CD4-positive, alpha-beta T cell treated with Interleukin-1 beta for 1 hour (primary cell): ENCODE measurements at regions not wholly inside any gene's neighbourhood (a gene's known extent, or its start where the extent isn't known, plus 50 kb on each side); places are given as distances from the start of the nearest gene placed in this dataset.
A peak's percentile ranks its signal among the peaks of the same experiment; 100 is the strongest.
"Not testable (repeated sequence)": the region's sequence is repeated elsewhere in the genome, so short reads cannot be mapped to it uniquely, and the experiment has no call there.

ENCODE experiments used
- DNase-seq, 2 donors: peaks; one replicate each; pipeline ENCODE4 v3.0.0-alpha.2; 2020 to 2022

GRCh38 chr14:25303934-25304333, 254.0 kb upstream of the STXBP6 start:
- no peak for DNase-seq

GRCh38 chr14:25298238-25298637, 248.3 kb upstream of the STXBP6 start:
- no peak for DNase-seq

GRCh38 chr14:25290154-25290553, 240.2 kb upstream of the STXBP6 start:
- not testable (repeated sequence) for DNase-seq

GRCh38 chr14:25274529-25274928, 224.6 kb upstream of the STXBP6 start:
- DNase-seq: no peak

- no peak for DNase-seq
Observed at GRCh38 chr14:25267186-25267585, 217.2 kb upstream of the STXBP6 start.

- no peak for DNase-seq
Observed at GRCh38 chr14:25259470-25259869, 209.5 kb upstream of the STXBP6 start.

- no peak for DNase-seq
Observed at GRCh38 chr14:25252793-25253192, 202.8 kb upstream of the STXBP6 start.

- DNase-seq: no peak
Observed at GRCh38 chr14:25250516-25250915, 200.6 kb upstream of the STXBP6 start.

- no peak for DNase-seq
Observed at GRCh38 chr14:25247609-25248008, 197.7 kb upstream of the STXBP6 start.

GRCh38 chr14:25246751-25247150, 196.8 kb upstream of the STXBP6 start:
- no peak for DNase-seq

- no peak for DNase-seq
Observed at GRCh38 chr14:25239170-25239569, 189.2 kb upstream of the STXBP6 start.

- no peak for DNase-seq
Observed at GRCh38 chr14:25237845-25238244, 187.9 kb upstream of the STXBP6 start.

- DNase-seq: no peak
Observed at GRCh38 chr14:25233613-25234012, 183.7 kb upstream of the STXBP6 start.

- no peak for DNase-seq
Observed at GRCh38 chr14:25231004-25231403, 181.1 kb upstream of the STXBP6 start.

- DNase-seq: no peak
Observed at GRCh38 chr14:25226214-25226613, 176.3 kb upstream of the STXBP6 start.

GRCh38 chr14:25222256-25222655, 172.3 kb upstream of the STXBP6 start:
- DNase-seq: no peak

GRCh38 chr14:25220514-25220913, 170.6 kb upstream of the STXBP6 start:
- no peak for DNase-seq

GRCh38 chr14:25215607-25216006, 165.7 kb upstream of the STXBP6 start:
- DNase-seq: no peak

- DNase-seq: no peak
Observed at GRCh38 chr14:25197885-25198284, 147.9 kb upstream of the STXBP6 start.

- no peak for DNase-seq
Observed at GRCh38 chr14:25180221-25180620, 130.3 kb upstream of the STXBP6 start.

- no peak for DNase-seq
Observed at GRCh38 chr14:25178255-25178654, 128.3 kb upstream of the STXBP6 start.

GRCh38 chr14:25150934-25151790, 101.2 kb upstream of the STXBP6 start:
- peak in 1 of 2 donors; percentile 24 for DNase-seq

- no peak for DNase-seq
Observed at GRCh38 chr14:25150401-25150800, 100.5 kb upstream of the STXBP6 start.

- DNase-seq: no peak
Observed at GRCh38 chr14:25140411-25140810, 90.5 kb upstream of the STXBP6 start.

GRCh38 chr14:25136811-25137210, 86.9 kb upstream of the STXBP6 start:
- DNase-seq: no peak
